Vagina (tissue), 2 donors: ENCODE measurements at regions not wholly inside any gene's neighbourhood (a gene's known extent, or its start where the extent isn't known, plus 50 kb on each side); places are given as distances from the start of the nearest gene placed in this dataset.

Source experiments
- DNase-seq, 2 donors: peaks; one replicate each; pipeline ENCODE4 v3.0.0-alpha.2; 2017; ENCODE audit errors: extremely low spot score in 2 of 2
- H3K27ac ChIP-seq: fragments of 200-600 bp; sonication (generic); one replicate; pipeline ENCODE4 v1.5.1; 2019
- H3K27me3 ChIP-seq: fragments of 200-600 bp; sonication (generic); one replicate; pipeline ENCODE4 v1.5.1; 2019
- H3K36me3 ChIP-seq, 2 donors: fragments of 200-600 bp; sonication (generic); one replicate each; pipeline ENCODE4 v1.5.1; 2017 to 2019
- H3K4me1 ChIP-seq: fragments of 200-600 bp; sonication (generic); one replicate; pipeline ENCODE4 v1.5.1; 2019
- H3K4me3 ChIP-seq, 2 donors: fragments of 200-600 bp; sonication (generic); 1 replicate in 1 of 2; 2 replicates in 1 of 2; pipeline ENCODE4 v1.5.1; 2016 to 2019
- H3K9me3 ChIP-seq: fragments of 200-600 bp; sonication (generic); one replicate; pipeline ENCODE4 v1.5.1; 2019
- CTCF ChIP-seq, 3 experiments: fragments of 450-650 bp in 2 of 3; fragments of 200-600 bp in 1 of 3; sonication (generic) in 1 of 3; IDR thresholded peaks; one replicate each; pipeline ENCODE4 v1.5.1; 2017 to 2019; ENCODE audit warnings: antibody characterized with exemption in 3 of 3, mild to moderate bottlenecking in 2 of 3, moderate library complexity in 2 of 3
- POLR2A ChIP-seq, 2 donors: fragments of 450-650 bp; IDR thresholded peaks; one replicate each; pipeline ENCODE4 v1.6.1; 2017; ENCODE audit warnings: antibody characterized with exemption in 2 of 2, mild to moderate bottlenecking in 2 of 2, moderate library complexity in 2 of 2
- POLR2AphosphoS5 ChIP-seq, 2 donors: sonication (generic); formaldehyde crosslinking; IDR thresholded peaks; one replicate each; pipeline ENCODE4 v1.9.0; 2017; ENCODE audit warnings: antibody characterized with exemption in 2 of 2, mild to moderate bottlenecking in 2 of 2, low read depth in 1 of 2; ENCODE audit not compliant: insufficient read depth in 1 of 2
- intact Hi-C: fragments of 100-400 bp; cut with DNase I; formaldehyde crosslinking; loops from one replicate; pipeline ENCODE4 v1.15.1; 2023

GRCh38 chr12:63397807-63398206 lies 246.8 kb upstream of the AVPR1A start:
- H3K4me1 ChIP-seq: no peaks in the 10 kb centered on the region

DNA sequence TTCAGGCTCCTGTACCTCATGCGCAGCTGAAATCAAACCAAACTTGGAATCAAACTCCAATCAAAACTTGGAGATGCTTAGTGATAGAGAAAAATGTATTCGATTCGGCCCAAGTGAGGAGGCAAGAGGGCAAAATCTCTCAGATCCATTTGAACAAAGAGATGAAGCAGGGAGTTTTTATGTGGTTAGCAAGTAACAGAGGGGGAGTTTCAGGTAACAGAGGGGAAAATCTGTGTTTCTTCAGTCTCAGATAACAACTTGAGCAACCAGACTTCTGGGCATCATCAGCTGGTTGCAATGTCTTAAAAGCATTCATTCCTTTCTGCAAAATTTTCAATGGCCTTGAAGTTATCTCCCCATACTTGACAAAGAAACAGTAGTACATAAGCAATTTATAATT lies 245.1 kb upstream of the AVPR1A start:
- Histone ChIP-seq H3K4me3 (no peak overlapping the region), H3K9me3 (no peaks in the 10 kb centered on the region), H3K27me3 (no peaks in the 10 kb centered on the region), H3K27ac (no peak overlapping the region), H3K36me3 (no peaks in the 10 kb centered on the region), H3K4me1 (no peaks in the 10 kb centered on the region)
- intact Hi-C loops: no loop called here
- TF ChIP-seq CTCF (IDR thresholded peaks at IDR 0.05): no peak
- TF ChIP-seq POLR2A (IDR thresholded peaks at IDR 0.05): no peak
- no peak for TF ChIP-seq POLR2AphosphoS5 (IDR thresholded peaks at IDR 0.05; ENCODE audit: insufficient read depth in 1 of 2, low read depth in 1 of 2)
- no peak for DNase-seq

More at GRCh38 chr12:63397807-63398206, 246.8 kb upstream of the AVPR1A start:
- no peak overlapping the region for H3K27ac ChIP-seq
- H3K36me3 ChIP-seq: no peaks in the 10 kb centered on the region
- intact Hi-C loops: no loop called here
- H3K27me3 ChIP-seq: no peaks in the 10 kb centered on the region
- no peak for TF ChIP-seq POLR2AphosphoS5 (IDR thresholded peaks at IDR 0.05; ENCODE audit: insufficient read depth in 1 of 2, low read depth in 1 of 2)
- TF ChIP-seq POLR2A (IDR thresholded peaks at IDR 0.05): no peak
- no peak for TF ChIP-seq CTCF (IDR thresholded peaks at IDR 0.05)
- H3K9me3 ChIP-seq: no peaks in the 10 kb centered on the region
- no peak for DNase-seq
- no peak overlapping the region for H3K4me3 ChIP-seq

- H3K36me3 ChIP-seq: no peaks in the 10 kb centered on the region
- TF ChIP-seq POLR2AphosphoS5 (IDR thresholded peaks at IDR 0.05; ENCODE audit: insufficient read depth in 1 of 2, low read depth in 1 of 2): no peak
- no peak for TF ChIP-seq POLR2A (IDR thresholded peaks at IDR 0.05)
- TF ChIP-seq CTCF (IDR thresholded peaks at IDR 0.05): no peak
- DNase-seq: no peak
- no peak overlapping the region for H3K4me3 ChIP-seq
- H3K27ac ChIP-seq: no peak overlapping the region
- H3K27me3 ChIP-seq: no peaks in the 10 kb centered on the region
- H3K4me1 ChIP-seq: no peaks in the 10 kb centered on the region
- H3K9me3 ChIP-seq: no peaks in the 10 kb centered on the region
- intact Hi-C loops: no loop called here
Measured at GRCh38 chr12:63394983-63395382, 244.0 kb upstream of the AVPR1A start.

GRCh38 chr12:63394349-63394748 lies 243.3 kb upstream of the AVPR1A start:
- H3K4me1 ChIP-seq: no peaks in the 10 kb centered on the region
- no peak for DNase-seq
- no peak overlapping the region for H3K4me3 ChIP-seq
- TF ChIP-seq POLR2A (IDR thresholded peaks at IDR 0.05) (no peak), POLR2AphosphoS5 (IDR thresholded peaks at IDR 0.05; ENCODE audit: insufficient read depth in 1 of 2, low read depth in 1 of 2) (no peak), CTCF (IDR thresholded peaks at IDR 0.05) (no peak)
- H3K27ac ChIP-seq: no peak overlapping the region
- no peaks in the 10 kb centered on the region for H3K36me3 ChIP-seq
- no peaks in the 10 kb centered on the region for H3K27me3 ChIP-seq
- no peaks in the 10 kb centered on the region for H3K9me3 ChIP-seq
- intact Hi-C loops: no loop called here

- intact Hi-C loops: no loop called here
- TF ChIP-seq POLR2AphosphoS5 (IDR thresholded peaks at IDR 0.05; ENCODE audit: insufficient read depth in 1 of 2, low read depth in 1 of 2) (no peak), POLR2A (IDR thresholded peaks at IDR 0.05) (no peak), CTCF (IDR thresholded peaks at IDR 0.05) (no peak)
- no peak overlapping the region for H3K27ac ChIP-seq
Measured at GRCh38 chr12:63389211-63389610, 238.2 kb upstream of the AVPR1A start.

More at GRCh38 chr12:63389211-63389610, 238.2 kb upstream of the AVPR1A start:
- no peak for DNase-seq
- Histone ChIP-seq H3K27me3 (no peaks in the 10 kb centered on the region), H3K4me1 (no peaks in the 10 kb centered on the region), H3K36me3 (no peaks in the 10 kb centered on the region), H3K9me3 (no peaks in the 10 kb centered on the region), H3K4me3 (no peak overlapping the region)
